Activated CD4-positive, CD25-positive, alpha-beta regulatory T cell treated with anti-CD3 and anti-CD28 coated beads, Interleukin-2, amount 50 U/mL, for 72 hours (primary cell): ENCODE measurements at regions not wholly inside any gene's neighbourhood (a gene's known extent, or its start where the extent isn't known, plus 50 kb on each side); places are given as distances from the start of the nearest gene placed in this dataset.

Source experiments
- DNase-seq: peaks from one replicate; pipeline ENCODE4 v3.0.0; 2021

DNA sequence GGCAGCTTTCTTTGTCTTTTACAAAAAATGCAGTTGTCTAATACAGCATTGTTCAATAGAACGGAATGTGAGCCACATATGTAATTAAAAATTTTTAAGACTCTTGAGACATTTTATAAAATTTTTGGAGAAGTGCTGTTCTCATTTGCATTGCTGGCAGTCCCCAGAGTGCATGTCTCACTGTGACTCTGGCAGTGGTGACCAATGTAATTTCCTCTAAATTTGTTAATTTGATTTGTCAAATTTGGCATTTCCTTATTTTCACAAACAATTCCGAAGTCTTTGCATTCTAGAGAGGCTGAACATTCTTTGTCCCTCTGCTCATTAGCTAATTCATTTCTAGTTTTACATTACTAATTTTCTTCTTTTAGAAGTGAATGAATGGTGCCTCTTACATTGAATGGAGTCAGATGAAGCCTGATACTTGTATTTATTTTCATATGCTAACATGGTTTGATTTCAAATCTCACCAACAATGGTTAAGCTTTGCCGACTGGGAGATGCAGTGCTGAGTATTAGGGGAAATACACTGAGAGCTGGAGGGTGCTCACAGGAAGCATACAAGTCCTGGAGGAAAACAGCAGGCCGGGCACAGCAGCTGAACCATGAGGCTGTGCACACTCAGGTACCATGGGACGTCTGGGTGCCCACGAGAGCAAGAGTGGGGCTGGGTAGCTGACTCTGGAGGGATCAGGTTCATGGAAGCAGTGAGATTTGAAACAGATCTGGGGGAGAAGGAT lies 68.5 kb upstream of the ARMC2 start:
- DNase-seq, result no peak

DNA sequence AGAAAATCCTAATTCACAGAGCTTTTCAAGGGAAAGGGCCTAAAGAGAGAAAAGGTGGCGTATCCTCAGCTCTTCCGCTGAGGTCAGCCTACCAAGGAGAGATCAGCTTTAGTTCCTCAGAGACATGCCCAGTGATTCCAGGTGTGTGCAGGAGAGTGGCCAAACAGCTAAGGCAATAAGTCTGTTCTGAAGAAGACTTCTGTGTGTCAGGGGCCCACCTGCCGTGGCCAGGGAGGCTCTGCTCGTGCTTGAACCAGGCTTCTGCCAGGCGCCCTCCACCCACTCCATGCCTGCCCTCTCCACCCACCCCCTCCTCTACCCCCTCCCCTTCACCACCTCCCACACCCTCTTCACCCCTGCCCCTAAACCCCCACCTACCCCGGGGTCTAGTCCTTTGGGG lies 67.4 kb upstream of the ARMC2 start:
- no peak for DNase-seq

- no peak for DNase-seq
These were observed 66.7 kb upstream of the ARMC2 start for GRCh38 chr6:108781419-108782100.

- DNase-seq, result peak; percentile 68
These were observed 65.8 kb upstream of the ARMC2 start for GRCh38 chr6:108782179-108783041.

DNA sequence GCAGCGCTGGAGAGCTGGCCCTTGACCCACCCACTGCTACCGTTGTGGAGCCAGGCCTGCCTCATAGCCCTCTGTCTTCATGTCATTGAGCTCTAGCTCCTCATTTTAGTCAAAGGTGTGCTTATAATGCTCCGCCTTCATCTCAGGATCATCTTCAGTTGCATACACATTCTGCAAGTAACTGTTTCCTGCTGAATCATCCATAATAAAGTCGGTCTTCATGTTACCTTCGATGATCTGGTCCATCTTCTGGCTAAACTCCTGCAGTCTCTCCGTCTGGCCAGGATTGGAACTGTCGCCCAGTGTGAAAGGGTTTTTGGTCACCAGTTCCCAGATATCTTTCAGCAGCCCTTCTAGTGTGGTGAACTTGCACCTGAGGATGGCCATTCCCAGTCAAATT lies 62.6 kb upstream of the ARMC2 start:
- DNase-seq, result no peak

DNA sequence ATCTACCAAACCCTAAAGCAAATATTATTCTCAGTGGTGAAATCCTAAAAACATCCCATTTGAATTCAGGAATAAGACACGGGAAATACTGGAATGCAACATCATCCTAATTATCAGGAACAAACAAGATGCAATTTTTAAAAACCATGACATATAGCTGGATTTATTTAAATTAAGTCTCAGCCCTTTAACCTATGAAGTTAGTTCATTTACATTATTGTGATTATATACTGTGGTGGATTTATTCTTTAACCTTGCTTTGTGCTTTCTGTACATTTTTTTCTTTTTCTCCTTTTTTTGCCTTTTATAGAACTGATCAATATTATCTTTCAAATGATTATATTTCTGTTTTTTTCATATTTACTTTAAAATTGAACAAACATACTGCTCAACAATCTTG lies 59.8 kb upstream of the ARMC2 start:
- DNase-seq, result no peak

GRCh38 chr6:108789475-108789874 lies 58.7 kb upstream of the ARMC2 start:
- DNase-seq, result no peak

DNA sequence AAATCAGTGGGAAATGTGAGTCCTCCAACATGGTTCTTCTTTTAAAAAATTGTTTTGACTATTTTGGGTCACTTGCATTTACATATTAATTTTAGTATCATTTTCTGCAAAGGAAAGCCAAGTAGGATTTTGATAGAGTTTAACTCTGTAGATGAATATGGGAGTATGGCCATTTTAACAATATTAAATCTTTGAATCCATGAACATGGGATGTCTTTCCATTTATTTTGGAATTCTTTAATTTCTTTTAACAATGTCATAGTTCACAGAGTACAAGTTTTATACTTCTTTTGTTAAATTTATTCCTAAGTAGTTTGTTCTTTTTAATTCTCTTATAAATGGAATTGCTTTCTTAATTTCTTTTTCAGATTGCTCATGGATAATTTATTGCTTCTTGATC lies 56.5 kb upstream of the ARMC2 start:
- no peak for DNase-seq

DNA sequence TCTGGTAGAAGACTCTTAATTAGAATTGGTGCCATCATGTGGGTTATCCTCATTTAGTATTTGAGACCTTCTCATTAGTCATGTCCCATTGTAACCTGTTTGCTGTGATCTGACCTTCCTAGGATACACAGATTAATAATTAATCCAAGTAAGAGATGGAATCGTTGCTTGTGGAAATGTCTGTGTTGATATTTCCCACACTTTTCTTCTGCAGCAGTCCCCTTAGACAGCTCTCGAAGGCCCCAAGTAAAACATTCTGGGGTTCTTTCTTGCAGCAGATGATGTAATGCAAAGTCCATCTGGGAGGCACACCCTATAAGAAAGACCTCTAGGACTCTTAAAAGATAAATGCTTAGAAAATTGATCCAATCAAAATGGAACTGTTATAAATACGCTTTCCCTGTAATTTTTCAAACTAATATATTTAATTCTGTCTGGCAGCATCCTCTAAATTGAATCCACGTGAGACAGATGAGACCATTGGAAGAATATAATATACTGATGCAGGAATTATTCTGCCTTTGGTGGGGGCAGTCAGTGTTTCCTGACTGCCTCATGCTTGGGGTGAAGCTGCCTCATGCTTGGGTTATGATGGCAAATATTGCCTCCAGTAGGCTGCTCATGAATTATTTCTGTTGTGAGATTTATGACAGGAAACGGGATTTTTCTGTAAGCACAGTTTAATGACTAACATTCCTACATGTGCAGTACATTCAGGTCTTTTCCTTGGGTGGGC lies 54.5 kb upstream of the ARMC2 start:
- no peak for DNase-seq

- DNase-seq, result no peak
These were observed 53.1 kb upstream of the ARMC2 start for GRCh38 chr6:108795122-108795521.

- no peak for DNase-seq
These were observed 52.4 kb upstream of the ARMC2 start for GRCh38 chr6:108795814-108796213.

- DNase-seq, result no peak
These were observed 51.3 kb upstream of the ARMC2 start for GRCh38 chr6:108796875-108797274.

DNA sequence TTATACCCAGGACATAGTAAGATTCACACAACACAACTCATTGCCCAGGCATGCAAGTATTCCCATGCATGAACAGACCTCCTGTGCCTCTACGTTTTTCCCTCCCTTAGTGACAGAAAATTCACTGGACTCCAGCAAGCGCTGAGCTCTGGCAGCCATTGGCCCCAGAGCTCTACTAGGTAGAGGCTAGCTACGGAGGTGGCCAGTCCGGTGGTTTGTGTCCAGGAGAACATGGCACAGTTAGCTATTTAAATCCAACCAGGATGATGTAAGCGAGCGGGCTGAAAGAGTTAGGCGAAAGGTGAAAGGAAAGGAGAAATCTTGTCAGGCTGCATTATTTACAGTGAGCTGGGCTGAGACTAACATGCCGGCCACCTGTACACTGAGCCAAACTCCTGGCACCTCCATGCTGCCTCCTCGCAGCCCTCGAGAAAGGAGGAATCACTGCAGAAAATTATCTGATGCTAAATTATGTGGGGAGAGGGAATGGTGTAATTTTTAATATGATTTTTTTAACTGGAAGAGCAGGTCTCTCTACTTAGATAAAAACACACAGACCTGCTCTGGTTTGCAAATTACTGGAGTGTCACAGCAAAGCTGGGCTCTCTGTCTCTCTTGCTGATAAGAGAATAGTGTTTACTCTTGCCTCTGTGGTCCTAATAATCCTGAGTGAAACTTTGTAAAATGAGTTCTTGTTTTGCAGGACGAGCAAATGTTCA lies 50.1 kb upstream of the ARMC2 start:
- DNase-seq, result no peak
